Liver (tissue), 3 donors: ENCODE measurements at regions not wholly inside any gene's neighbourhood (a gene's known extent, or its start where the extent isn't known, plus 50 kb on each side); places are given as distances from the start of the nearest gene placed in this dataset.

ENCODE experiments used
- NR2F2 ChIP-seq: IDR thresholded peaks from 2 replicates; pipeline ENCODE4 v1.6.1; 2016; ENCODE audit warnings: antibody characterized with exemption
- RAD21 ChIP-seq, 2 donors: IDR thresholded peaks; 2 replicates each; pipeline ENCODE4 v1.6.1; 2016; ENCODE audit warnings: antibody characterized with exemption in 2 of 2, mild to moderate bottlenecking in 2 of 2
- REST ChIP-seq: IDR thresholded peaks from 2 replicates; pipeline ENCODE4 v1.6.1; 2016; ENCODE audit warnings: antibody characterized with exemption, mild to moderate bottlenecking
- SP1 ChIP-seq: IDR thresholded peaks from 2 replicates; pipeline ENCODE4 v1.6.1; 2018; ENCODE audit warnings: antibody characterized with exemption, mild to moderate bottlenecking
- YY1 ChIP-seq: IDR thresholded peaks from 2 replicates; pipeline ENCODE4 v1.6.1; 2016; ENCODE audit warnings: antibody characterized with exemption, mild to moderate bottlenecking
- TF ChIP-seq, protein P1 (sequence below): fragments of 150-350 bp; IDR thresholded peaks from 2 replicates; pipeline ENCODE4 v1.5.1; 2017; ENCODE audit warnings: improper control_type of control experiment, low read depth, low read length; ENCODE audit not compliant: missing input control
- donor health status: healthy.
- donor health status: healthy.

GRCh38 chr4:152234571-152234970, 301.3 kb downstream of the FBXW7 start:
- TF ChIP-seq YY1 (no peak), RAD21 (IDR thresholded peaks at IDR 0.05) (no peak), NR2F2 (no peak), REST (no peak), SP1 (no peak)
- TF ChIP-seq, protein P1, sequence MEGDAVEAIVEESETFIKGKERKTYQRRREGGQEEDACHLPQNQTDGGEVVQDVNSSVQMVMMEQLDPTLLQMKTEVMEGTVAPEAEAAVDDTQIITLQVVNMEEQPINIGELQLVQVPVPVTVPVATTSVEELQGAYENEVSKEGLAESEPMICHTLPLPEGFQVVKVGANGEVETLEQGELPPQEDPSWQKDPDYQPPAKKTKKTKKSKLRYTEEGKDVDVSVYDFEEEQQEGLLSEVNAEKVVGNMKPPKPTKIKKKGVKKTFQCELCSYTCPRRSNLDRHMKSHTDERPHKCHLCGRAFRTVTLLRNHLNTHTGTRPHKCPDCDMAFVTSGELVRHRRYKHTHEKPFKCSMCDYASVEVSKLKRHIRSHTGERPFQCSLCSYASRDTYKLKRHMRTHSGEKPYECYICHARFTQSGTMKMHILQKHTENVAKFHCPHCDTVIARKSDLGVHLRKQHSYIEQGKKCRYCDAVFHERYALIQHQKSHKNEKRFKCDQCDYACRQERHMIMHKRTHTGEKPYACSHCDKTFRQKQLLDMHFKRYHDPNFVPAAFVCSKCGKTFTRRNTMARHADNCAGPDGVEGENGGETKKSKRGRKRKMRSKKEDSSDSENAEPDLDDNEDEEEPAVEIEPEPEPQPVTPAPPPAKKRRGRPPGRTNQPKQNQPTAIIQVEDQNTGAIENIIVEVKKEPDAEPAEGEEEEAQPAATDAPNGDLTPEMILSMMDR, result no peak
